NCI-H526 treated with DMSO at 0.1 percent for 48 hours (cell line): ENCODE measurements at regions not wholly inside any gene's neighbourhood (a gene's known extent, or its start where the extent isn't known, plus 50 kb on each side); places are given as distances from the start of the nearest gene placed in this dataset.

ENCODE experiments used
- DNase-seq: peaks from one replicate; lab custom pipeline; 2025; lab: John Stamatoyannopoulos, UW

DNA sequence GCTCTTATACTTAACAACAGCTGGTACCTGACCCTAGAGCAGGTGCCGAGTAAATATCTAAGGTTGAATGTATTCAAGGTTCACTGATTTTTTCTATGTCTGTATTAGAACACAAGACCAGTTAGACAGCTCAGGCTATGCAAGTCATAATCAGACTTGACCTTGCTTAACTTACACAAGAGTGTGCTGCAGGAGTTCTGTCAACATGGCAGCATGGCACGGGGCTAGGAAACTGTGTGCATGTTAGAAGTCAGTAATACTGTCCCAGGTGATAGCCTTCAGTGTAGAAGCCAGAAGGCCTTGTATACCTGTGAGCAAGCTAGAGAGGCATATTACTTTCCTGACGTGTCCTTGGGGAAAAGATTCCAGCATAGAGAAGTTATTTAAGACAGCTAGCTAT, 253.1 kb downstream of the FAT3 start:
- peak; percentile 74 for DNase-seq

DNA sequence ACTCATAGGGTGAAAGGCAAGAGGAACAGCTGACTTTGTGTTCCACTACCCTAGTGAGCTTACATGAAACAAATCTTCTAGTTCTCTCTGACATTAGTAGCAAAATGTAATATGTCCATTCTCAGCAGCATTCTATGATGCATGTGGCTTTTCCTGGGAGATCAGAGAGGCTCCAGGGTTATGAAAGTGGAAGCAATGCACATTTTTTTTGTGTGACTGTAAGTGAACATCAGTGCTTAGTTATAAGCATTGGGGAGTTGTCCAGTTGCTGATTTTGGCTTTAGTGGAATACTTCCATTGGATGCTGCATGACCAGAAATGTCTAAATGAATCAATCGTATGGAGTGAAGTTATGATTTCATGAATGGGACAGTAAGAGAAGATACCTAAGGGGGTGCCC, 255.9 kb downstream of the FAT3 start:
- DNase-seq = no peak

- DNase-seq = peak; percentile 86
Measured at GRCh38 chr11:92482492-92483060, 258.0 kb downstream of the FAT3 start.

DNA sequence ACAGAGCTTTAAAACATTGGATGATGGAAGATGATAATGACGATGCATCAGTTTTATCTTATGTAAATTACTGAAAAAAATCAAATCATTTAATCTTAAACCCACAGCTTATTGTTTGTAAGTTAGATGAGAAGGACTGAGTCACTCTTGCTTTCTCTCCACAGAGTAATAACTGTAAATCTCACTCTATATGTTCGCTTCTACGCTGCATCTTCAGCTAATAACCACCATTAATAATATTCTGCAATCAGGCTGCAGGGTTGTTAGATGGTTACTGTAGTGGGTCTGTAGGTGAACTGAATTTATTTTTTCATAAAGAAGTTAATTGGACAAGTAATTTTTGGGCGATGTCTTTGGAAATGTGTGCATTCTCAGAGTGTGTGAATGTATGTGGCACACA, 260.0 kb downstream of the FAT3 start:
- no peak for DNase-seq

GRCh38 chr11:92489826-92490399, 265.3 kb downstream of the FAT3 start:
- DNase-seq = peak; percentile 100

DNA sequence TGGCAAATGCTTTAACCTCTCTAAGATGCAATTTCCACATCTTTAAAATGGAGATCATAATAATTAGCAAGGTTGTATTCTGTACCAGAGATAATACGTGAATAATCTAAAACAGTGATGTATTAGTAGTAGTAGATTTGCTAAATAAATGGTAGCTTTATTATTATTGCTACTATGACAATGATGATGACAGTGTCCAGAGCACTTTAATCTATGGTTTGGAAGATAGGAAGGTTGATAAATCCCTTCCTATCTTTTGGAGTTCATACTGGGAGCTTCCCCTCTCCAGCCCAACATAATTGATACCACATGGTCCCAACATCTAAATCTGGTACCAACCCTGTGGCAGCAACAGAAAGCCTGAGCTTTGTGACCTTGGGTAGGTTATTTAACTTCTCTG, 267.8 kb downstream of the FAT3 start:
- no peak for DNase-seq

DNA sequence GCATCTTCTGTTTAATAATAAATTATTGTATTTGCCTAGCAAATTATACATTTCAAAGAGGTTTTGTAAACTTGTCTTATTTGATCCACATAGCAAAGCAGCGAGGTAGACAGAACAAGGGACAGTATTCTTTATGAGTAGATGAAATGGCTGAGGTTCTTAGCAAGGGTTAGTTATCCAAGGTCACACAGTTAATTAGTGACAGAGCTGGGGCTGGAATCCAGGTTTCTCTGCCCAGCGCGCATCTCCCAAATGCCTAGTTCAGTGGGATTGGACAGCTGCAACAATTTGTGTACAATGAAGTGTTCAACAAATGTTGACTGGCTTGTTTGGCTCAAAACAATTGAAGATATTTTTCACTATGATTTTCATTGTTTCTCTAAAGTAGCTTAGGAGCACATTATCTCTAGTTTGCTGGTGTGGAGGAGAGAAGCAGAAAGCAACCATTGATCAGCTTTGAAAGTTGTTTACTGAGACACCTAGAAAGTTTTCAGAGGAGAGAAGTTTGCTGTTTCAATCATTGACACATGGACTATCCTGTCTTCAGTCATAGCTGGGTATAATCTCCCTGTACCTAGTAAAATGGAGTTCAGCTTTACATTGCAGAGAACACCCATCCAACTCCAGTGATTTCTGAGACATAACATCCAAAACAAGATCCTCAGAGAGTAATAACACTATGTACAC, 270.6 kb downstream of the FAT3 start:
- DNase-seq = peak; percentile 100

GRCh38 chr11:92500453-92500852, 275.8 kb downstream of the FAT3 start:
- no peak for DNase-seq

GRCh38 chr11:92501066-92501739, 276.6 kb downstream of the FAT3 start:
- peak; percentile 79 for DNase-seq

DNA sequence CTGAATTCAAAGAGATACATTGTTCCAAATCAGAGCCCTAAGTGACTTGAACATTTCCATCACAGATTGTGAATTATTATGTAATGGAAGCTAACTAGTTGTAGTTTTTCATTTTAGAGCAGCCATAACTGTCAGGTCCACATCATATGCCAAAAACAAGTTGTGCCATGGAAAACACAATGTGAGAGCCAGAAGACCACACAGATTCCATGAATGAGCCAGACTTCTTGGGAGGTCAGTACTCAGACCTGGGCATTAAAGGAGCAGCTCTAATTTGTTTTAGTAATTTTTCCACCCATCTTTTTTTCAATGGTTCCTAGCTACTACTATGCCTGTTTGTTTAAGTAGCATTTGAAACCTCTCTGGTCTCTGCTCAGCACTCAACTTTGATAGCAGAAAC, 279.4 kb downstream of the FAT3 start:
- no peak for DNase-seq

DNA sequence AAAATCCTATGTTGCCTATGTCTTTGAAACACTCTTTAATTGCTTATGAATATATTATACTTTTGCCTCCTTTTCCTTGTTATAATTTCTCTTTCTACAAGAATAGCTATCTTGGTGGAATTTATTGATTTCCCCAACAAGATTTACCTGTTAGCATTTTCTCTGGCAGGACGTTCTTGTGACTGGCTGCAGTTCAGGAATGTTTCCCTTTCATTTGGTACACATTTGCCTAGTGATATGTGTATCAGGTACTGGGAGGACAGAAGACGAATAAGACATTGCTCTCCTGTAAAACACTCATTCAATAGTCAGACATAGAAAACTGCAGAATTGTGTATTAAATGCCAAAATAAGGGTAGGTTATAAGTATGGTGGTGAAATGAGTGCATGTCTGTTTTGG, 279.9 kb downstream of the FAT3 start:
- DNase-seq = peak; percentile 86

GRCh38 chr11:92505689-92506088, 281.1 kb downstream of the FAT3 start:
- no peak for DNase-seq

- no peak for DNase-seq
Measured at GRCh38 chr11:92506809-92507336, 282.3 kb downstream of the FAT3 start.

- no peak for DNase-seq
Measured at GRCh38 chr11:92510591-92510990, 286.0 kb downstream of the FAT3 start.

- no peak for DNase-seq
Measured at GRCh38 chr11:92511522-92512203, 287.0 kb downstream of the FAT3 start.

GRCh38 chr11:92512204-92512569, 287.6 kb downstream of the FAT3 start:
- DNase-seq = no peak

- no peak for DNase-seq
Measured at GRCh38 chr11:92523611-92524010, 299.0 kb downstream of the FAT3 start.

DNA sequence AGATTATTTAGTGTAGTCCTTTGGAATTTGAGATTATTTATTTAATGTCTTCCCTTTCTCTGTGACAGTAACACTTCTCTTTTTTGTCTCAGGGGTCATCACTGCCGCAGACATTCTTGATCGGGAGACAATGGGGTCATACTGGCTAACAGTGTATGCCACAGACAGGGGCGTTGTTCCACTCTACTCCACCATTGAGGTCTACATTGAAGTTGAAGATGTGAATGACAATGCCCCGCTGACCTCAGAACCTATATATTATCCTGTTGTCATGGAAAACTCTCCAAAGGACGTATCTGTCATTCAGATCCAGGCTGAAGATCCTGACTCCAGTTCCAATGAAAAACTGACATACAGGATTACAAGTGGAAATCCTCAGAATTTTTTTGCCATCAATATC, 299.9 kb downstream of the FAT3 start:
- DNase-seq = no peak

DNA sequence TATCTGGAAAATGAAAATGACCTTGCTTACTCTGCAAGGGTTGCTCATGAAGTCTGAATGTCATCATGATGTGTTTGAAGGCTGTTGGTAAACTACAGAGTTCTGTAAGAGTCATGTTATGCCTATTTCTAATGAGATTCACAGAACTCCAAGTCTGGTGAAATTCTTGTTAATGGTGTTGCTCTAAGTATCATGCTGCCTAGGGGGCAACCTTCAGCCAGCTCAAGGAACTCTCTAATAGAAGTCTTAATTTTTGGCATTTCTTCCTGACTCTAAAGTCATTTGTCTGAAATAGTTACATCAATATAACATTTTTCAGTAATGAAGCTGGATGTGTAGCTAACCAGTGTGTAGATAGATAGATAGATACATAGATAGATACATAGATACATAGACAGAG, 302.8 kb downstream of the FAT3 start:
- DNase-seq = no peak

GRCh38 chr11:92528001-92528400, 303.4 kb downstream of the FAT3 start:
- no peak for DNase-seq

GRCh38 chr11:92531065-92531739, 306.6 kb downstream of the FAT3 start:
- DNase-seq = peak; percentile 99
